ENCODE measurements at regions not wholly inside any gene's neighbourhood (a gene's known extent, or its start where the extent isn't known, plus 50 kb on each side); places are given as distances from the start of the nearest gene placed in this dataset.

GRCh38 chr5:58143181-58143580 lies 316.7 kb downstream of the PLK2 start:
- intact Hi-C loops (cut with micrococcal nuclease) = no loop called here
- Mint-ChIP-seq H3K9me3 (no peaks in the 10 kb centered on the region), H3K27me3 (ENCODE audit: low read depth) (no peaks in the 10 kb centered on the region), H3K4me1 (ENCODE audit: low read depth) (no peaks in the 10 kb centered on the region), H3K36me3 (ENCODE audit: low read depth) (no peaks in the 10 kb centered on the region), H3K27ac (no peak overlapping the region), H3K4me3 (ENCODE audit: low read depth) (no peak overlapping the region)
- DNase-seq (ENCODE audit: low spot score) = no peak

DNA sequence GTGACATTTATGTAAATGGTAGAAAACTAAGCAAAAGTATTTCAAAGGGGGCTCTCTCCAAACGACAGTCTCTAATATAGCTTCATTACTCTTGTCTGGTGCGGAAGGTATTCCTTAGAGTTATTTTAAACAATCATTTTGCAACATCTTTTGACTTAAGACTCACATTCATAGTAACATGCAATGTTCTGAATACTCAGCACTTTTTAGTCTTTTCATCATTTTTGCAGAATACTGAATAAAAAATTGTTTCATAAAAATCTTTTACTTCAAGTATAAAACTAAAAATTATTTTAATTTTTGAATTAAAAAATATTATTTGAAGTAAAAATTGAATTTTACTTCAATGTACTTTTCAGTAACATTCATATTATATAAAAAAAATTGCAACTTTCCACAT lies 321.1 kb downstream of the PLK2 start:
- Mint-ChIP-seq H3K36me3 (ENCODE audit: low read depth) (no peaks in the 10 kb centered on the region), H3K27ac (no peak overlapping the region), H3K4me3 (ENCODE audit: low read depth) (no peak overlapping the region), H3K4me1 (ENCODE audit: low read depth) (no peaks in the 10 kb centered on the region), H3K9me3 (no peaks in the 10 kb centered on the region), H3K27me3 (ENCODE audit: low read depth) (no peaks in the 10 kb centered on the region)
- DNase-seq (ENCODE audit: low spot score) = no peak
- intact Hi-C loops (cut with micrococcal nuclease) = no loop called here

- Mint-ChIP-seq H3K36me3 (ENCODE audit: low read depth) (no peaks in the 10 kb centered on the region), H3K9me3 (no peaks in the 10 kb centered on the region), H3K4me1 (ENCODE audit: low read depth) (no peaks in the 10 kb centered on the region), H3K27ac (no peak overlapping the region), H3K27me3 (ENCODE audit: low read depth) (no peaks in the 10 kb centered on the region), H3K4me3 (ENCODE audit: low read depth) (no peak overlapping the region)
- intact Hi-C loops (cut with micrococcal nuclease) = no loop called here
- DNase-seq (ENCODE audit: low spot score) = no peak
Measured at GRCh38 chr5:58136406-58136805, 323.5 kb downstream of the PLK2 start.

DNA sequence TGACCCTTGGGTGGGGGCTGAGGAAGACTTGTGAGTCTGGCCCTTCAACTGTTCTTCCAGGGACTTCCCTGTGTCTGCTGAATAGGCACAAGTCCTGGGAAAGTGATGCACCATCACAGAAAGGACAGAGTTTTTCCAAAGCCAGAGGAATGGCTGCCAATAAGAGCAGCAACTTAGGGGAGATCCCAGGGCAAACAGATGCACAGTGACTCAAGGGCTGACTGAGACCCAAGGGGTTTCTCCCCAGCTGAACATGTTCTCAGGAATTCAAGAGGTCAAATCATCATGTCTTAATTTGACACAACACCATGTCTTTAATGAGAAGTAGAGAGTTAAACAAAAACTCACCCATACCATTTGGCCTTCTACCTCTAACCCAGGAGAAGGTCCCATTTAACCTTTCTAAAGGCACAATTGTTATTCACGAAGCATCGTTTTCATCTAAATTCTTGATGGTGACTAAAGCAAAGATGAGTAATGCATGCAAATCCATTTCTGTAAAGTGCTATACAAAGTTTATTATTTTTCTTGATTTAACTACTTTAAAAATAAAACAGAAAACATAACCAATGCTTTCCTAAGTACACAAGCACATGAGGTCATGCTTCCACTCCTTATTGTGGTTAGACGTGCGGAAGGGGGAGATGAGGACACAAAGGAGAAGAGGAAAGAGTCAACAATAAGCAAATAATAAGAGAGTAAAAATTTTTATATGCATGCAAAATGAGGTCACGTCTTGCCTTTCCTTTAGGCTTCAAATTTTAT lies 324.1 kb downstream of the PLK2 start:
- Mint-ChIP-seq H3K36me3 (ENCODE audit: low read depth) (no peaks in the 10 kb centered on the region), H3K4me1 (ENCODE audit: low read depth) (no peaks in the 10 kb centered on the region), H3K9me3 (no peaks in the 10 kb centered on the region), H3K4me3 (ENCODE audit: low read depth) (no peak overlapping the region), H3K27ac (no peak overlapping the region), H3K27me3 (ENCODE audit: low read depth) (no peaks in the 10 kb centered on the region)
- intact Hi-C loops (cut with micrococcal nuclease) = no loop called here
- no peak for DNase-seq (ENCODE audit: low spot score)

- no peaks in the 10 kb centered on the region for H3K27me3 Mint-ChIP-seq (ENCODE audit: low read depth)
- no peak overlapping the region for H3K27ac Mint-ChIP-seq
- no peak for DNase-seq (ENCODE audit: low spot score)
- intact Hi-C loops (cut with micrococcal nuclease) = no loop called here
- no peaks in the 10 kb centered on the region for H3K4me1 Mint-ChIP-seq (ENCODE audit: low read depth)
- H3K9me3 Mint-ChIP-seq = no peaks in the 10 kb centered on the region
- no peaks in the 10 kb centered on the region for H3K36me3 Mint-ChIP-seq (ENCODE audit: low read depth)
- no peak overlapping the region for H3K4me3 Mint-ChIP-seq (ENCODE audit: low read depth)
Measured at GRCh38 chr5:58133631-58134296, 326.1 kb downstream of the PLK2 start.

DNA sequence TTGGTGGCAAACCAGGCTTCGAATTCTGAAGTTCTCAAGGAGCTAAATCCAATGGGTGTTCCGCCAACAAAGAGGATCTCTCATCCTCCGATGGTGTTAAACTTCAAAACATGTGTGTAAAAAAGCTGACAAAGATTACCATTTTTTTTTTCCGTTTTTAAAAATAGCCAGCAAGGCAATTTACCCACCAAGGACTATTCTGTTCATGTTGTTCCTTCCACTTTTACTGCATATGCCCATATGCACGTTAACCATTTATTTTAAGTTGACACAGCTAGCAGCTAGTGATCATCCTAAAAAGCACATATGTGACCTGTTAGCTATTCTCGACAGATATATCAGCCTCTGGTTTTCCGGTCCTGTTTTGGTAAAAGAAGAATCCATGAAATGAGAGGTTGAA lies 326.7 kb downstream of the PLK2 start:
- Mint-ChIP-seq H3K27me3 (ENCODE audit: low read depth) (no peaks in the 10 kb centered on the region), H3K9me3 (no peaks in the 10 kb centered on the region), H3K36me3 (ENCODE audit: low read depth) (no peaks in the 10 kb centered on the region), H3K4me1 (ENCODE audit: low read depth) (no peaks in the 10 kb centered on the region), H3K27ac (no peak overlapping the region), H3K4me3 (ENCODE audit: low read depth) (no peak overlapping the region)
- intact Hi-C loops (cut with micrococcal nuclease) = no loop called here
- DNase-seq (ENCODE audit: low spot score) = no peak

DNA sequence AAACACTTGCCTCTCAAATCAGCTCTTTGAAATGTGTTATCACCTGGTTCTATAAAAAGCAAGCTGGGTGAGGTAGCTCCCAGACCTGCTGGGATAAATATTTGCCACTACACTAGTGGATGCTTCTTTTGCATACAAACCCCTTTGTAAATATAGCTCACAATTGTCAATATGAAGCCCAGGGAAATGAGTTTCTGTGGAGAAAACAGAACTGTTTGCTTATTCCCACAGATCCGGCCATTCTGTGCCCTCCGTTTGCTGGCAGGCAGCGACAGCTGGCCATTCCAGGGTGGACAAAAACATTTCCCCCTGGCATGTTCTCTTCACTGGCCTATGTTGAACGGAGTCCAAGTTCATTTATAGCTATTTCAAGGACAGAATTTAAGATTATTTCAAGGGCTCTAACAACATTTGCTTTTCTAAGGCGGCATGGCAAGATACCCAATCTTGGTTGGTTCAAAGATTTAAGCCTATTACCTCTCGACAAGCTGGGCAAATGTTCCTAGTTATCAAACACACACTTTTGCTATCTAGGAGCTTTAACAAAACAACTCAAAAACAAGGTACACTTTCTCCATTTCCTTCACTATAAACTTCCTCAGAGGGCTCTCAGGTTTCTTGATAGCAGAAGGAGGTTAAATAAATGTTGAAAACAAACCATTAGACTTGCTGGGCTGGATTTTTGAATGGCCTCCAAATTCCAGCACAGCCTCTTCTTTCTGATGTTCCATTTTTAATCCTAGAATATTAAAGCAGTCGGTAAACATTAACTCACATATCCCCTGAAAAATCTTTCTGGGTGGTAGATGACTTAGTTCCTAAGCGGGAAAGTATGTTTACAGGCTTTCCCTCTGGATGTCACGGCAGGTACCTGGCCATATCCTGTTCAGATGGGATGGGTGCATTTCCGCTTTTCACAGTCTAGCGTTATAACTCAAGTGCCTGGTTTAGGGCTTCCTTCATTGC lies 332.3 kb downstream of the PLK2 start:
- no peaks in the 10 kb centered on the region for H3K36me3 Mint-ChIP-seq (ENCODE audit: low read depth)
- intact Hi-C loops (cut with micrococcal nuclease) = no loop called here
- no peaks in the 10 kb centered on the region for H3K4me1 Mint-ChIP-seq (ENCODE audit: low read depth)
- no peak for DNase-seq (ENCODE audit: low spot score)
- H3K9me3 Mint-ChIP-seq = no peaks in the 10 kb centered on the region
- no peaks in the 10 kb centered on the region for H3K27me3 Mint-ChIP-seq (ENCODE audit: low read depth)
- H3K27ac Mint-ChIP-seq = no peak overlapping the region
- H3K4me3 Mint-ChIP-seq (ENCODE audit: low read depth) = no peak overlapping the region

DNA sequence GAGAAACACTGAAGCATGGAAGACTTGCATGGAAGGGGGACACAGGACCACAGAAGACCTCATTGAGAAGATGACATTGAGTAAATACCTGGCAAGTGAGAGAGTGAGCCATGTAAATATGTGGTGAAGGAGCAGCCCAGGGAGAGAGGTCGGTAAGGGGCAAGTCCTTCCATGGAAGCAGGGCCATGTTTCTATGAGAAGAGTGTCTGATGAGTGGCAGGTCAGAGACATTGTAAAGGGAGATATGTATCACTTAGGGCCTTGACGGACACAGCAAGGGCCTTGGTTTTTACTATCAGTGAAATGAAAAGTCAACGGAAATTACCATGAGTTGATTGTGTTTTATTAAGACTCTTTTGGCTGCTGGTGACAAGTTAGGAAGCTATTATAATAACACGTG lies 336.4 kb downstream of the PLK2 start:
- intact Hi-C loops (cut with micrococcal nuclease) = no loop called here
- H3K27ac Mint-ChIP-seq = no peak overlapping the region
- no peaks in the 10 kb centered on the region for H3K27me3 Mint-ChIP-seq (ENCODE audit: low read depth)
- no peak for DNase-seq (ENCODE audit: low spot score)
- H3K4me3 Mint-ChIP-seq (ENCODE audit: low read depth) = no peak overlapping the region
- H3K36me3 Mint-ChIP-seq (ENCODE audit: low read depth) = no peaks in the 10 kb centered on the region
- no peaks in the 10 kb centered on the region for H3K4me1 Mint-ChIP-seq (ENCODE audit: low read depth)
- H3K9me3 Mint-ChIP-seq = no peaks in the 10 kb centered on the region

- Mint-ChIP-seq H3K4me3 (ENCODE audit: low read depth) (no peak overlapping the region), H3K27ac (no peak overlapping the region), H3K9me3 (no peaks in the 10 kb centered on the region), H3K27me3 (ENCODE audit: low read depth) (no peaks in the 10 kb centered on the region), H3K4me1 (ENCODE audit: low read depth) (no peaks in the 10 kb centered on the region), H3K36me3 (ENCODE audit: low read depth) (no peaks in the 10 kb centered on the region)
- DNase-seq (ENCODE audit: low spot score) = no peak
- intact Hi-C loops (cut with micrococcal nuclease) = no loop called here
Measured at GRCh38 chr5:58122848-58123392, 337.0 kb downstream of the PLK2 start.

DNA sequence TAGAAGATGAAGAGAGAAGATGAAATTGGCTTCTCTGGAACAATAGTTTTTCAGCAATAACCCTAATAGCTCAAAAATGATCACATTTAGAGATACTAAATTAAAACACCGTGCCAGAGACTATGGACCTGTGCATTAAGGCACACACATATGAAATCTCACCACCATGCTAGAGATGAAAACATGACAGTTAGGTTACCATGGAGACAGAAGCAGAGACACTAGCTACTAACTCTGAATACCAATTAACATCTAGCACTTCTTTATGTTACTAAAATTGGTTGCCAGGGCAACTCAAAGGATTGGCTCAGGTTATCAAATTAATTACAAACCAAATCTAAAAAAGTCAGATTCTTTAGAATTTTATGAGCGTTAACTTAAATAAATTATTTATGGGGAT lies 337.7 kb downstream of the PLK2 start:
- H3K9me3 Mint-ChIP-seq = no peaks in the 10 kb centered on the region
- H3K27ac Mint-ChIP-seq = no peak overlapping the region
- no peak for DNase-seq (ENCODE audit: low spot score)
- H3K4me3 Mint-ChIP-seq (ENCODE audit: low read depth) = no peak overlapping the region
- H3K27me3 Mint-ChIP-seq (ENCODE audit: low read depth) = no peaks in the 10 kb centered on the region
- intact Hi-C loops (cut with micrococcal nuclease) = no loop called here
- H3K36me3 Mint-ChIP-seq (ENCODE audit: low read depth) = no peaks in the 10 kb centered on the region
- H3K4me1 Mint-ChIP-seq (ENCODE audit: low read depth) = no peaks in the 10 kb centered on the region

GRCh38 chr5:58121391-58121790 lies 338.5 kb downstream of the PLK2 start:
- no peak overlapping the region for H3K27ac Mint-ChIP-seq
- DNase-seq (ENCODE audit: low spot score) = no peak
- H3K36me3 Mint-ChIP-seq (ENCODE audit: low read depth) = no peaks in the 10 kb centered on the region
- H3K4me3 Mint-ChIP-seq (ENCODE audit: low read depth) = no peak overlapping the region
- H3K4me1 Mint-ChIP-seq (ENCODE audit: low read depth) = no peaks in the 10 kb centered on the region
- H3K27me3 Mint-ChIP-seq (ENCODE audit: low read depth) = no peaks in the 10 kb centered on the region
- intact Hi-C loops (cut with micrococcal nuclease) = no loop called here
- H3K9me3 Mint-ChIP-seq = no peaks in the 10 kb centered on the region

DNA sequence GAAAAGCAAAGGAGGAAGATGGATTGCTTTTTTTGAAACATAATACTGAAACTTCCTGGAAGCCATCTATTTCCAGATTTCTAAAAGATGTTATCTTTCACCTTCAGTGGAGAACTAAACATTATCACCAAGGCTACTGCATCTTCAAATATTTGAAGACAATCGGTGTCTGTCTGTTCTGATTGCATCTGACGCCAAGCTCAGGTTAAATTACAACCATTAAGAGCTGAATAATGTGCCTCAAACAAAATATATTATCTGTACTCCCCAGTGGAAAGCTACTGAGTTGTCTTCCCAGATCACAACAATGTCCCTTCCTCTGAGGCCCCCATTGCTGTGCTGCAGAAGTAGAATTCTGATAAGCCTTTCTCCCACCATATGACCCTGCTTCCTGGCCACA lies 342.3 kb downstream of the PLK2 start:
- Mint-ChIP-seq H3K4me3 (ENCODE audit: low read depth) (no peak overlapping the region), H3K36me3 (ENCODE audit: low read depth) (no peaks in the 10 kb centered on the region), H3K4me1 (ENCODE audit: low read depth) (no peaks in the 10 kb centered on the region), H3K27me3 (ENCODE audit: low read depth) (no peaks in the 10 kb centered on the region), H3K27ac (no peak overlapping the region), H3K9me3 (no peaks in the 10 kb centered on the region)
- intact Hi-C loops (cut with micrococcal nuclease) = no loop called here
- DNase-seq (ENCODE audit: low spot score) = no peak

DNA sequence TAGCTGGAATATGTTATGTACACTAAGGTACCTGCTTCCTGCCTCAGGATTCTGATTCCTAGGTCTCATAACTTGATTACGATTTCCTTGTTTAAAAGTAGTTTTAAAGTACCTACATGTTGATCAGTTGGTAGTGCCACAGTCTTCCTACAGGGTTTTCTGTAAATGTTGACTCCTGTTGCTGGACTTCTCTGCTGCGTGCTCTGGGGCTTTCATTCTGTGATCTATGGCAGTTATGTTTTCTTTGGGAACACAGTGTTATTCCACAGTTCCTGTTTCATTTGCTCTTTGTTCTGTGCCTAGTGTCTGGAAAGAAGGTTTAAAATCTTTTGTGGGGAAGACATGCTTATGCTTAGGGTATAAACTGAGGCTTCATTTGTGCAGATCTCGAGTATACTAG lies 343.5 kb downstream of the PLK2 start:
- no peaks in the 10 kb centered on the region for H3K27me3 Mint-ChIP-seq (ENCODE audit: low read depth)
- H3K36me3 Mint-ChIP-seq (ENCODE audit: low read depth) = no peaks in the 10 kb centered on the region
- H3K4me3 Mint-ChIP-seq (ENCODE audit: low read depth) = no peak overlapping the region
- DNase-seq (ENCODE audit: low spot score) = no peak
- H3K4me1 Mint-ChIP-seq (ENCODE audit: low read depth) = no peaks in the 10 kb centered on the region
- intact Hi-C loops (cut with micrococcal nuclease) = no loop called here
- no peaks in the 10 kb centered on the region for H3K9me3 Mint-ChIP-seq
- H3K27ac Mint-ChIP-seq = no peak overlapping the region
